Endothelial cell of hepatic sinusoid (primary cell): ENCODE measurements at regions not wholly inside any gene's neighbourhood (a gene's known extent, or its start where the extent isn't known, plus 50 kb on each side); places are given as distances from the start of the nearest gene placed in this dataset.
"Not testable (repeated sequence)": the region's sequence is repeated elsewhere in the genome, so short reads cannot be mapped to it uniquely, and the experiment has no call there.

Source experiments
- in situ Hi-C: cut with HindIII; loops from 2 replicates; pipeline ENCODE4 v1.10.0; 2017; ENCODE audit warnings: low sequenced_read_pairs

- in situ Hi-C loops, result no loop called here
Observed at GRCh38 chr3:144773350-144773749, 801.7 kb downstream of the DIPK2A start.

DNA sequence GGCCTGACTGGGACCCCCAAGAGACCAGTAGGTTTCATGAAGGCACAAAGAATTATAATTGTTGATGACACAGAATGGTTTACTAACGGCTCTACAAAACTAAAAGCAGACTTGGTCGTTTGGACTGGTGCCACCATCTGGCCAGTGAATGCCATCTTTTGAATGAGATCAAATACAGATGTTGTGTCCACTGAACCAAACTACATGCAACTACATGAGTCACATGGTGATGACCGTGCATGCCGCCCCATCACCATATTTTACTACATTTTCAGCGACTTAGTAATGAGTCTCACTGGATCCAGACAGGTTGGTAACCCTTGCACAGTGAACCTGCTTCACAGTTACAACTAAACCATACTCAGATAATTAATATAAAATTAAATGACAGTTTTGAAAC, 803.3 kb downstream of the DIPK2A start:
- in situ Hi-C loops, result no loop called here

DNA sequence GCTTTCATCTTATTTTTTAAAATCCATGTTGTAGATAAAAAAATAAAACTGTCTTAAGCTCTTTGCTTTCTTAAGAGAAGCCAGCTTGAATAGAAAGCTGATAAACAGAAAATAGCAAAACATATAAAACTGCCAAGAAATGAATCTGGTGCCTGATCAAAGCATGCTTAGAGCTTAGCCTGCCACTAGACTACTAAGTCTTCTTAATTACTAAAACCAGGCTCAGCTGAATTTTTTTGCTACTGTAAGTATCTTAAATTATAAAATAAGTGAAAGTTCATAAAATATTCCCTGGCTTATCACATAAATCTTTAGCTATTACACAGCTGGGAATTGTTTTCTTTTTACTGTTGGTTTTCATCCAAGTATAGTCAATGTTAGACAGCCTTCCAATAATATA, 803.9 kb downstream of the DIPK2A start:
- in situ Hi-C loops, result no loop called here

- in situ Hi-C loops, result no loop called here
Observed at GRCh38 chr3:144777906-144778305, 806.3 kb downstream of the DIPK2A start.

GRCh38 chr3:144791034-144791433, 819.4 kb downstream of the DIPK2A start:
- in situ Hi-C loops, result no loop called here

- in situ Hi-C loops, result no loop called here
Observed at GRCh38 chr3:144801890-144802289, 830.3 kb downstream of the DIPK2A start.

- in situ Hi-C loops, result no loop called here
Observed at GRCh38 chr3:144809380-144809779, 837.8 kb downstream of the DIPK2A start.

DNA sequence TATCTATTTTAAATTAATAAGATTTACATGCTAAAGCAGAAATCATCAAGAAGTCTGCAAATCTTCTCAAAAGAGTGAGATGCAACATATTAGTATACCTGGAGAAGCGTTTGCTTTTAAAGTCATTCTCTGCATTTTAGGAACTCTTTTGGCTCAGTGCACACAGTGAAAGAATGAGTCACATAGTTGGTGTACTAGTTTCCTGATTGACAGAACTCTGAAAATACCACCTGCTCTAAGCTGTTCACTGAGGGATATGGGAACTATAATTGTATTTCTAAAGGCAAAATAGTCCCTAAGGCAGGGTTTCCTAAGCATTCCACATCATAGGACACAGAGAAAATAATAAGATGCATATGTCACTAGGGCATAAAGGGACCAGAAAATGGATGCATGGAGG, 838.5 kb downstream of the DIPK2A start:
- in situ Hi-C loops, result no loop called here

GRCh38 chr3:144815655-144816054, 844.0 kb downstream of the DIPK2A start:
- in situ Hi-C loops, result no loop called here

DNA sequence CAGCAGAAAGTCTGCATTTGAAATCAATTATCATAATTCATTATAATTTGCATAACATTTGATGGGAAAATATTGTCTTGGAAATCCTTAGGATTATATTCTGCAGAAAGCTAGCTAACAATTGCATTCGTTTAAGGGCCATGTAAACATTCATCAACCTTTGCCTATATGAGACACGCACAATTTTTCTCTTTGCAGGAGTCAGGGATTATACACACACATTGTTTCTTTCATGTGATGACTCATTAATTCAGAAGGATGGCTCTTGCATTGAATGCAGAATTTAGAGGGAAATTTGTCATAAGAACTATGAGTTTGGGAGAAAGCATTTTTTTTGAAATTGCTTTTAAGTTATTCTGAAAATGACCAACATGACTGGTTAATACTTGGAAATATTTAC, 844.7 kb downstream of the DIPK2A start:
- in situ Hi-C loops, result no loop called here

DNA sequence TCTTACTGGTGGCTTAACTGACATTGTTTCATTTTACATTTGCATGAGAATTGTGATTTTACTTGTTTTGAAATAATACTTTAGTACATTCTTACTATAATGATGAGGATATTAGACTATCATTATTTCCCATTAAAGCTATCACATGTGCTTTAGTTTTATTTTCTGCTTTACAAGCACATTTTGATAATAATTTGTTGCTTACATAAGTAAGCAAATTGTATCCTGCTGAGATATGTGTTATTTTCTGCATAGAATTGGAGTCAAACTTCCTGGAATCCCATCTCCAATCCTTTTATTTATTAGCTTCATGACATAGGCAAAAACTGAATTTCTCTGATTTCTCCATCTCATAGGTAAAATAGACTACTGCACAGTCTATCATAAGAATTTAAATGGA, 847.4 kb downstream of the DIPK2A start:
- in situ Hi-C loops, result no loop called here

- in situ Hi-C loops, result not testable (repeated sequence)
Observed at GRCh38 chr3:144820232-144820631, 848.6 kb downstream of the DIPK2A start.

DNA sequence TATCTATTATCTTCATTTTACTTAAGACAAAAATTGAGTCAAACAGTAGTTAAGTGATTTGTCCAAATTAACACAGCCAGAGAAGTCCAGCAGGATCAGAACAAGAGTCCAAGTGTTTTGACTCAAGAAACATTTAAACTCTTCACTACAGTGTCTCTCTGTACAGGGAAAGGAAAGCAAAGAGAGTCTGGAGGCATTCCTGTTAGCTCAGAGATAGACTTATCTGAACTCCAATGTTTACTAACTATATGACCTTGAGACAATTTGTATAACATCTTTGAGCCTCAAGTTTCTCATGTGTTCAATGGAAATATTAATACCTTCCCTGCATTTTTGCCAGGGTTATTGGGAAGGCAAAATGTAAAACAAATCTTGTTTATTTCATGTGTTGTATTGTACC, 849.1 kb downstream of the DIPK2A start:
- in situ Hi-C loops, result no loop called here

- in situ Hi-C loops, result no loop called here
Observed at GRCh38 chr3:144821583-144821982, 850.0 kb downstream of the DIPK2A start.

- in situ Hi-C loops, result no loop called here
Observed at GRCh38 chr3:144822671-144823070, 851.0 kb downstream of the DIPK2A start.

- in situ Hi-C loops, result no loop called here
Observed at GRCh38 chr3:144831955-144832716, 860.5 kb downstream of the DIPK2A start.

GRCh38 chr3:144839991-144840390, 868.4 kb downstream of the DIPK2A start:
- in situ Hi-C loops, result no loop called here

DNA sequence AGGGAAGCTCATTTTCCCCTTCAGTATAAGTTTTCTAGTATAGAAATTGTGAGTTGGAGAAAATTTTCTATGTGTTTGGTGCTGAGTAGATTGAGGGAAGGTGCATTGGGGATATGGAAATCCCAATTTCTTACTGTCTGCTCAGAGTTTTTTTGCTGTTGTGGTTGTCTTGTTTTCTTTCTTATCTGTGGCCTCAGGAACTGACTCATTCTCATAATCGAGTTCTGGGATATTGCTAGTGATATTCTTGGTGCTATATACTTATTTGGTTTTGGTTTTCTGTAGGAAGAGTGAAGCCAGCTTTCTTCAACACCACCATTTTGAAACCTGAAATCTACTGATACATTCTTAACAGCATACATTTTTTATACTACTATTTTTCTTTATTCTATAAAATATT, 869.2 kb downstream of the DIPK2A start:
- in situ Hi-C loops, result no loop called here

DNA sequence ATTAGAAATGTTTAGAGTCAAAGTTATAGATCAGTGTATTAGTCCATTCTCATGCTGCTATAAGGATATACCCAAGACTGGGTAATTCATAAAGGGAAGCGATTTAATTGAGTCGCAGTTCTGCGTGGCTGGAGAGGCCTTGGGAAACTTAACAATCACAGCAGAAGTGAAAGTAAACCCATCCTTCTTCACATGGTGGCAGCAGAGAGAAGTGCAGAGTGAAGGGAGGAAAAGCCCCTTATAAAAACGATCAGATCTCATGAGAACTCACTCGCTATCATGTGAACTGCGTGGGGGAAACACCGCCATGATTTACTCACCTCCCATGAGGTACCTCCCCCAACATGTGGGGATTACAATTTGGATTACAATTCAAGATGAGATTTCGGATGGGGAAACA, 871.5 kb downstream of the DIPK2A start:
- in situ Hi-C loops, result no loop called here

- in situ Hi-C loops, result no loop called here
Observed at GRCh38 chr3:144852999-144853398, 881.4 kb downstream of the DIPK2A start.

DNA sequence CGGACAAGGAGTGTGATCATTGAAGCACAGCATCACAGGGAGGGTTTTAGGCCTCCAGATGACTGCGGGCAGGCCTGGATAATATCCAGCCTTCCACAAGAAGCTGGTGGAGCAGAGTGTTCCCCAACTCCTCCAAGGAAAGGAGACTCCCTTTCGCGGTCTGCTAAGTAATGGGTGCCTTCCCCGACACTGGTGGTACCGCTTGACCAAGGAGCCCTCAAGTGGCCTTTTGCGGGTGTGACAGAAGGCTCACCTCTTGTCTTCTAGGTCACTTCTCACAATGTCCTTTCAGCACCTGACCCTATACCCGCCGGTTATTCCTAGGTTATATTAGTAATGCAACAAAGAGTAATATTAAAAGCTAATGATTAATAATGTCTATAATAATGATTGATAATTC, 882.4 kb downstream of the DIPK2A start:
- in situ Hi-C loops, result not testable (repeated sequence)

DNA sequence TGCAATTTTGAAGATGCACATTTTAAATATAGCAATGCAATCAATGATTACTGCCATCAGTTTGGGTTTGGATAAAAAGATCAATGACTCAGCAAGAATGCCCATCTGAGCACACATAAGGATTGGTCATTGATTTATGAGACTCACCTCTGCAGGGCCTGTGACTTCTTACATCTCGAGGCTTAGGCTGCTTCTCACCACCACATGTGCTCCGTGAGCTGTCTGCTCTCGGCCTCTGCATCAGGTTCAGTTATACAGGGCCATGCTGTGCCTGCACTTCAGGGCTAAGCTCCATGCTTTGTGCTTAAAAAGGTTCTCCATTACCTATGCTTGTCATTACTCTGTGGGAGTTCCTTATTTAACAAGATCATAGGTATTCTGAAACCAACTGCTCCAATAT, 887.5 kb downstream of the DIPK2A start:
- in situ Hi-C loops, result no loop called here

- in situ Hi-C loops, result no loop called here
Observed at GRCh38 chr3:144864646-144865045, 893.0 kb downstream of the DIPK2A start.
